GM21360 (cell line): ENCODE measurements at regions not wholly inside any gene's neighbourhood (a gene's known extent, or its start where the extent isn't known, plus 50 kb on each side); places are given as distances from the start of the nearest gene placed in this dataset.
"Not testable (repeated sequence)": the region's sequence is repeated elsewhere in the genome, so short reads cannot be mapped to it uniquely, and the experiment has no call there.

Experiments used
- ATAC-seq: cut with Tn5 transposase; IDR thresholded peaks from one replicate; pipeline ENCODE4 v1.9.1; 2021; ENCODE audit warnings: mild to moderate bottlenecking, moderate library complexity; ENCODE audit not compliant: unreplicated experiment

- no peak for ATAC-seq
These were observed 158.0 kb upstream of the RAB6C start for GRCh38 chr2:129821445-129821844.

- no peak for ATAC-seq
These were observed 156.4 kb upstream of the RAB6C start for GRCh38 chr2:129823044-129823443.

GRCh38 chr2:129827311-129828090 lies 152.0 kb upstream of the RAB6C start:
- no peak for ATAC-seq

GRCh38 chr2:129828792-129829191 lies 150.7 kb upstream of the RAB6C start:
- no peak for ATAC-seq

GRCh38 chr2:129829588-129829987 lies 149.9 kb upstream of the RAB6C start:
- ATAC-seq = no peak

GRCh38 chr2:129831018-129831417 lies 148.4 kb upstream of the RAB6C start:
- ATAC-seq = no peak

- not testable (repeated sequence) for ATAC-seq
These were observed 146.0 kb upstream of the RAB6C start for GRCh38 chr2:129833465-129833864.

- no peak for ATAC-seq
These were observed 132.4 kb upstream of the RAB6C start for GRCh38 chr2:129847043-129847442.

- ATAC-seq = no peak
These were observed 129.8 kb upstream of the RAB6C start for GRCh38 chr2:129849559-129850160.

GRCh38 chr2:129857200-129857599 lies 122.3 kb upstream of the RAB6C start:
- ATAC-seq = no peak

- ATAC-seq = no peak
These were observed 120.3 kb upstream of the RAB6C start for GRCh38 chr2:129859175-129859574.

- no peak for ATAC-seq
These were observed 119.4 kb upstream of the RAB6C start for GRCh38 chr2:129860088-129860487.

- no peak for ATAC-seq
These were observed 117.7 kb upstream of the RAB6C start for GRCh38 chr2:129861666-129862288.

- ATAC-seq = no peak
These were observed 116.8 kb upstream of the RAB6C start for GRCh38 chr2:129862668-129863067.

- ATAC-seq = no peak
These were observed 116.1 kb upstream of the RAB6C start for GRCh38 chr2:129863350-129863749.

GRCh38 chr2:129864719-129865118 lies 114.7 kb upstream of the RAB6C start:
- no peak for ATAC-seq

- ATAC-seq = no peak
These were observed 113.5 kb upstream of the RAB6C start for GRCh38 chr2:129865976-129866375.

- no peak for ATAC-seq
These were observed 113.1 kb upstream of the RAB6C start for GRCh38 chr2:129866391-129866790.

GRCh38 chr2:129868151-129868550 lies 111.3 kb upstream of the RAB6C start:
- ATAC-seq = no peak

- no peak for ATAC-seq
These were observed 108.7 kb upstream of the RAB6C start for GRCh38 chr2:129870685-129871241.

GRCh38 chr2:129872446-129872845 lies 107.0 kb upstream of the RAB6C start:
- no peak for ATAC-seq

- ATAC-seq = no peak
These were observed 102.9 kb upstream of the RAB6C start for GRCh38 chr2:129876541-129876940.
